GM12801 (cell line): ENCODE measurements at regions not wholly inside any gene's neighbourhood (a gene's known extent, or its start where the extent isn't known, plus 50 kb on each side); places are given as distances from the start of the nearest gene placed in this dataset.

ENCODE experiments used
- CTCF ChIP-seq: IDR thresholded peaks from one replicate; pipeline ENCODE4 v1.5.1; 2011; ENCODE audit warnings: control low read depth; ENCODE audit not compliant: insufficient read length; ENCODE audit errors: extremely low read depth

- TF ChIP-seq CTCF, result no peak
These were observed 157.5 kb downstream of the TINAG start for GRCh38 chr6:54465649-54466300.

GRCh38 chr6:54467384-54467783, 159.1 kb downstream of the TINAG start:
- no peak for TF ChIP-seq CTCF

- no peak for TF ChIP-seq CTCF
These were observed 165.1 kb downstream of the TINAG start for GRCh38 chr6:54473328-54473727.

GRCh38 chr6:54474898-54475297, 166.7 kb downstream of the TINAG start:
- no peak for TF ChIP-seq CTCF

- TF ChIP-seq CTCF, result no peak
These were observed 172.8 kb downstream of the TINAG start for GRCh38 chr6:54481091-54481490.

GRCh38 chr6:54491431-54491830, 183.2 kb downstream of the TINAG start:
- TF ChIP-seq CTCF, result no peak

GRCh38 chr6:54493138-54493537, 184.9 kb downstream of the TINAG start:
- TF ChIP-seq CTCF, result no peak

- TF ChIP-seq CTCF, result no peak
These were observed 194.9 kb downstream of the TINAG start for GRCh38 chr6:54503144-54503543.
